ENCODE measurements at regions not wholly inside any gene's neighbourhood (a gene's known extent, or its start where the extent isn't known, plus 50 kb on each side); places are given as distances from the start of the nearest gene placed in this dataset.

- TF ChIP-seq CTCF (IDR thresholded peaks at IDR 0.05), result no peak
- no peak for TF ChIP-seq POLR2A (IDR thresholded peaks at IDR 0.05)
Measured at GRCh38 chr14:22255017-22255950, 333.7 kb downstream of the DAD1 start.
